HL-60/S4 (cell line): ENCODE measurements at regions not wholly inside any gene's neighbourhood (a gene's known extent, or its start where the extent isn't known, plus 50 kb on each side); places are given as distances from the start of the nearest gene placed in this dataset.
"Not testable (repeated sequence)": the region's sequence is repeated elsewhere in the genome, so short reads cannot be mapped to it uniquely, and the experiment has no call there.

Experiments
- in situ Hi-C: fragments of 300-500 bp; cut with MboI; formaldehyde crosslinking; loops from 2 replicates; pipeline ENCODE4 v1.14.3; 2022; ENCODE audit warnings: low sequenced_read_pairs

GRCh38 chr20:17874271-17875105 lies 94.1 kb downstream of the SNX5 start:
- in situ Hi-C loops = loop anchor here (25.0 kb wide), 1 partner anchor 362 kb away; no protein-coding TSS in a partner anchor

GRCh38 chr20:17873410-17874270 lies 95.0 kb downstream of the SNX5 start:
- in situ Hi-C loops = no loop called here

DNA sequence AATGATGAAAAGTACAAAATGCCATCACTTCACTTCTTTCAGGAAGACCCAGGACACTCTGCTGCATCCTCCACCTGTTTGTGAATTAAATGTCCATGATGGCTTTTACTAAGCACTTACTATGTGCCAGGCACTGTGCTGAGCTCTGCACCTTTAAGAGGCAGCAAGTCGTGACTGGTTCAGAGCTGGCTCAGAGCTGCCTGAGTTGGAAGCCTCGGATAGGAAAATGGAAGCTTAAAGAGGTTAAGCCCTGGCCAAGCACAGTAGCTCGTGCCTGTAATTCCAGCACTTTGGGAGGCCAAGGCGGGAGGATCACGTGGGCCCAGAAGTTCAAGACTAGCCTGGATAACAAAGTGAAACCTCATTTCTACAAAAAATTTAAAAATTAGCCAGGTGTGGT lies 95.6 kb downstream of the SNX5 start:
- in situ Hi-C loops = no loop called here

GRCh38 chr20:17872434-17872833 lies 96.2 kb downstream of the SNX5 start:
- in situ Hi-C loops = no loop called here

GRCh38 chr20:17871886-17872285 lies 96.7 kb downstream of the SNX5 start:
- in situ Hi-C loops = no loop called here

DNA sequence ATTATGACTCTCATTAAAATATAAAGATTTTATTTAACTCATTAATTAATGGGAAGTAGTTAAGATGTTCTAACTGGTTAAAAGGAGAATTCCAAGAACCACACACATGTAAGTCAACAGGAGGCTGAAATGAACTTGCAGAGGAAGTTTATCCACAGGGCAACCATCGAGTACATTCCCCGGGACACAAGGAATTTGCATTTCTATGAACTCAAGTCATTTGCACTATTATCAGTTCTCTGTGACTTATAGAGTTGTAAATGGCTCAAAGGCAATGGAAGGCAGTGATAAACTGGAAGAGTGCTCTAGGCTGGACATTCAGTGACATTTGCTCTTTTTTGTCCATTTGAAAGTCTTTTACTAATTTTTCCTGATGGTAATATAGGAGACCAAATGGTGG lies 97.4 kb downstream of the SNX5 start:
- in situ Hi-C loops = no loop called here

GRCh38 chr20:17870086-17870740 lies 98.4 kb downstream of the SNX5 start:
- in situ Hi-C loops = no loop called here

DNA sequence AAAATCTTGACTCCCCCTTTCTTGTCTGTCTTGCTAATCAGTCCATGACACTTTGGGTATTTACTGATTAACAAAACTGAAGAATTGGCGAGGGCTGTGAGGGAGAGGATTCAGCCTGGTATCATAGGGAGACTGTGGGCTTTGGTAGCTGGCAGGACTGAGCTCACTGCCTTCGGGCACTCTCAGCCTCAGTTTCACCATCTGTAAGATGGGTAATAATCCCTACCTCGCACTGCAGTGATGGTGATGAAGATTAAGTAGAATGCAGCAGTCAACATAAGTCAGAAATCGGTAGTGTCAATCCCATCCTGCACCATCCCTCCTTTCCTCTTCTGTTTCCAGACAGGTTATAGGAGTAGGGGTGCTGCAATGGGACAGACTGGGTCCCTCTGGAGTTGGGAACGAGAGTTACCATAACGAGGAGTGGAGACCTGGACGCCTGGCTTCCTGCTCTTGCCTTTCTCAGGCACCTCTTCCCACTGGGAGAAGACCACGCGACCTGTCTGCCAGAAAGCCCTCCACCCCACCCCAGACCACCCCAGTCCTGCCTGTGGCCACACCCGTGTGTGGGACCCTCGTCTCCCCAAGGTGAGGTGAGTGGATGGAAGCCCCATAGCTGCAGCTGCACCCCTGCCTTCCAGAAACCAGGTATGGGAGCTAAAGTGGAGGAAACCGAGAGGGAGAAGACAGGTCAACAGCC lies 99.1 kb downstream of the SNX5 start:
- in situ Hi-C loops = no loop called here

DNA sequence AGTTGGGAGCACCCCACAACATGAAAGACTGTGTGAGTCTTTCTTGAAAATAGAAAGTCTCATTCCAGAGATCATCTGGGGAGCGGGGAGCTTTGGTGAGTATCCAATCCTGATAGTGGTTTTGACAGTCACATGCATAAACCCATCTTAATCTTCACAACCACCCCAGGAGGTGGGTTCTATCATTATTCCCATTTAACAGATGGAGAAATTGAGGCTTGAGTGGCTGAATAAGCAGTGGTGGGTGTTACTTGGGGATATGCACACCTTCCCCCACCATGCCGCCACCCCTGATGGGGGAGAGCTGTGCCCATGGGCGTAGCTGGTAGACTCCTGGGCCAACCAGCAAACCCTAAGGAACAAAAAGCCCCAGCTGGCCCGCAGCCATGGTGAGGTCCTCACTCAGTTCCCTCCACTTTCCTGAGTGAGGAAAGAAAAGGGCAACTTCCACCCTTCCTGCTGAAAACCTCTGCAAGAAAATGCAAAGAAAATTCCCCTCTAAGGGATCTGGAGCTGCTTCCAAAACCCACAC lies 99.8 kb downstream of the SNX5 start:
- in situ Hi-C loops = no loop called here

DNA sequence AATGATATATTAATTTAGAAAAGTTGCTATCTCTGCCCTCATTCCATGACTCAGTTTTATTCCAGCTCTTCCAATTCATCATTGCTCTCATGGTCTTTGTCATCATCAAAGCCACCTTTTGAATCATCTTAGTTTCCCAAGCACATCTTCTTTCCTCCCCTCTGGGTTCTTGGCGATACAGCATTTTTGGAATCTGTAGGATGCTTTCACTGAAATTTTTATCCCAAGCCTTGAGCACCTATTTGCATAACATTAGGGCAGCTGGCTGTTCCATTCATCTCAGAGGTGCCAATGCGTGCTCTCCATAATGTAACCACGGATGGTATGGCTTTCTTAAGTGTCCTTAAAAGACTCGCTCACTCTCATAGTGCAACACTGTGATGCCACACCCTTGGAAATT lies 100.4 kb downstream of the SNX5 start:
- in situ Hi-C loops = no loop called here

DNA sequence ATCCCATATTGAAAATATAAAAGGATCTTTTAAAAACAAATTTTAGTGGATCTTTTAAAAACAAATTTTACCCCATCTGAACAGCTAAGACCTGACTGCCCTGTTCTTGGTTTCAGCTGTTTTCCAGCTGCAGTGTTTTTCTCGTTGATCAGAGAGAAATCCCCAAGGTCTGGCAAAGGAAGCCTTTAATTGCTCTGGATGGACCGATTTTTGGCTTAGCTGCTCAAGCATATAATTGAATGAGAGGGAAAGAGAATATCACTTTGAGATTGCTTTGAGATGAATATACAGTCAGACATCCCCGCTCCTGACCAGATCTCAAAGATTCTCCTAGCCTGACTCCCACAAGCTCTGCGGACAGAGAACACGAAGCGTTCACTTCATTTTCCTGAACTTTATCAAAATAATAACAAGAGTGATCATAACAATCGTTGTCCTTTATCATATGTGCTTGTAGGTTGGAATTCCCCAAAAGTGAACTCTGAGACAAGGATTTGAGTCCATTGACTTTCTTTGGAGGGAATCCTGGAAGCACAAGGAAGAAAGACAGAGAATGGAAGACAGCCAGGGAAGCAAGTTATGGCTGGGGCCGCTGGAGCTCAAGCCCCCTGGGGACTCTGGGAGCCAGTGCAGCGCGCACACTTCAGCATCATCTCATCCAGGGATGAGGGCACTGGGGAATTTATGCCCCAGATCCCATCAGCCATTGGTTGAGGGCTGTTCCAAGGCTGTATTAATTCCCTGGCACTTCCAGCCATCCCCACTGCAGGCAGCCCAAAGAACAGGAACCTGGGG lies 101.3 kb downstream of the SNX5 start:
- in situ Hi-C loops = no loop called here

GRCh38 chr20:17866234-17867001 lies 102.2 kb downstream of the SNX5 start:
- in situ Hi-C loops = no loop called here

GRCh38 chr20:17863577-17864292 lies 104.9 kb downstream of the SNX5 start:
- in situ Hi-C loops = no loop called here

DNA sequence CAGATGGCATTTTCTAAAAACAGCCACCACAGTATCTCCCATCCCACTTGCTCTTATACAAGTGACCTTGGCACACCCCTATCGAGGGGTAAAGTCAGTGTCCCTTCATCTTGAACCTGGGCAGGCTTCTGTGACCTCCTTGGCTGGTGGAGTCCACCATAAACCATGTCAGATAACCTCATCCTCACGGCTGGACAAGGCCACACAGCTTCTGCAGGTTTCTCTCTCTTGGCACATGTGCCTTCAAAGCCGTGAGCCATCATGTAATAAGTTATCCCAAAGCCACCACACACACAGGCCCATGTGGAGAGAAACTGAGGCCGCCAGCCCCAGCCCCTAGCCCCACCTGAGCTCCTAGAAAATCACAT lies 105.4 kb downstream of the SNX5 start:
- in situ Hi-C loops = no loop called here

DNA sequence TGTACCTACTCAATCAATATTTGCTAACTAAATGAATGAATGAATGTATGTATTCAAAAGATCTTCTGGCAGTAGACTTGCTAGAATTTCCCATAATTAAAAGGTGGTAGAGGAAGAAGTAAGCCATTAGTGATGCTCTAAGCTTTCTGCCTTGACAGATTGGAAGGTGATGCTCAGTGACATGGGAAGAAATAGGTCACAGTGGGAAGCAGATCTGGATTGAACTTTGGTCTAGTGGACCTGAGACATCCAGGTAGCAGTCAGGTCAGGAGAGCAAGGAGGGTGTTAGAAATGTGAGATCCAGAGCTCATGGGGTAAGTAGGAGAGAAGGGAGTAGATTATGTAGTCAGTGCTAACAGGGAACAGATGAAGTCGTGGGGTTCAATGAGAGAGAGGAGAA lies 106.4 kb downstream of the SNX5 start:
- in situ Hi-C loops = no loop called here

- in situ Hi-C loops = not testable (repeated sequence)
Observed at GRCh38 chr20:17861620-17862019, 107.0 kb downstream of the SNX5 start.

GRCh38 chr20:17860301-17861197 lies 108.0 kb downstream of the SNX5 start:
- in situ Hi-C loops = no loop called here
